ENCODE measurements at regions not wholly inside any gene's neighbourhood (a gene's known extent, or its start where the extent isn't known, plus 50 kb on each side); places are given as distances from the start of the nearest gene placed in this dataset.

- Histone ChIP-seq H3K36me3 (ENCODE audit: insufficient read depth, low read length) (no peaks in the 10 kb centered on the region), H3K4me2 (ENCODE audit: low read length) (no peak overlapping the region), H3K79me2 (ENCODE audit: insufficient read depth, low read length) (no peaks in the 10 kb centered on the region), H3K4me3 (ENCODE audit: low read depth, low read length, poor library complexity, severe bottlenecking) (no peak overlapping the region), H3F3A (ENCODE audit: insufficient read depth, low read length) (no peaks in the 10 kb centered on the region), H3K9ac (ENCODE audit: low read length) (no peak overlapping the region), H3K27me3 (ENCODE audit: insufficient read depth, low read length) (no peaks in the 10 kb centered on the region), H3K4me1 (ENCODE audit: insufficient read depth, low read length, severe bottlenecking) (no peaks in the 10 kb centered on the region), H2AFZ (ENCODE audit: low read length) (no peak overlapping the region), H4K20me1 (ENCODE audit: insufficient read depth, low read length) (no peaks in the 10 kb centered on the region), H3K27ac (ENCODE audit: low read depth, low read length, poor library complexity, severe bottlenecking) (no peak overlapping the region), H3K9me3 (ENCODE audit: low read length) (no peaks in the 10 kb centered on the region), H3K9me2 (ENCODE audit: low read depth, low read length) (no peaks in the 10 kb centered on the region)
- TF ChIP-seq, protein P1, sequence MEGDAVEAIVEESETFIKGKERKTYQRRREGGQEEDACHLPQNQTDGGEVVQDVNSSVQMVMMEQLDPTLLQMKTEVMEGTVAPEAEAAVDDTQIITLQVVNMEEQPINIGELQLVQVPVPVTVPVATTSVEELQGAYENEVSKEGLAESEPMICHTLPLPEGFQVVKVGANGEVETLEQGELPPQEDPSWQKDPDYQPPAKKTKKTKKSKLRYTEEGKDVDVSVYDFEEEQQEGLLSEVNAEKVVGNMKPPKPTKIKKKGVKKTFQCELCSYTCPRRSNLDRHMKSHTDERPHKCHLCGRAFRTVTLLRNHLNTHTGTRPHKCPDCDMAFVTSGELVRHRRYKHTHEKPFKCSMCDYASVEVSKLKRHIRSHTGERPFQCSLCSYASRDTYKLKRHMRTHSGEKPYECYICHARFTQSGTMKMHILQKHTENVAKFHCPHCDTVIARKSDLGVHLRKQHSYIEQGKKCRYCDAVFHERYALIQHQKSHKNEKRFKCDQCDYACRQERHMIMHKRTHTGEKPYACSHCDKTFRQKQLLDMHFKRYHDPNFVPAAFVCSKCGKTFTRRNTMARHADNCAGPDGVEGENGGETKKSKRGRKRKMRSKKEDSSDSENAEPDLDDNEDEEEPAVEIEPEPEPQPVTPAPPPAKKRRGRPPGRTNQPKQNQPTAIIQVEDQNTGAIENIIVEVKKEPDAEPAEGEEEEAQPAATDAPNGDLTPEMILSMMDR (IDR thresholded peaks at IDR 0.05; ENCODE audit: low read length): no peak
- TF ChIP-seq EZH2 (IDR thresholded peaks at IDR 0.05; ENCODE audit: borderline replicate concordance, low read length): no peak
Measured at GRCh38 chr6:145384503-145384902, 350.8 kb downstream of the EPM2A start.

DNA sequence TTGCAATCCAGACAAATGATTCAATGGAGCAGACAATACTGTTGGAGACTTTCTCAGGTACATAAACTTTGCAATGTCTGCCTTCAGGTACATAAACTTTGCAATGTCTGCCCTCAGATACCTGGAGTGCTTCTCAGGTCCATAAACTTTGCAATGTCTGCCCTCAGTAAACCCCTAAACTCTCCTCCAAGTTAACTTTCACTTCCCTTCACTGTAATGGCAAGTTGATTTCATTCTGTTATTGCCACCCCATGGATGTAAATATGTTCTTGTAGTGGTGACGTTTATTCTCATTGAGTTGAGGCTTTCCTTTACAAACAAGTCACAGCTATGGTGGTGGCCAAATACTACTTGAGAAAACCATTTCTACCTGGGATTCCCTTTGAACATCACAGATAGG, 338.8 kb downstream of the EPM2A start:
- Histone ChIP-seq H3K4me2 (ENCODE audit: low read length) (no peak overlapping the region), H4K20me1 (ENCODE audit: insufficient read depth, low read length) (no peaks in the 10 kb centered on the region), H3K9me2 (ENCODE audit: low read depth, low read length) (no peaks in the 10 kb centered on the region), H3K27ac (ENCODE audit: low read depth, low read length, poor library complexity, severe bottlenecking) (no peak overlapping the region), H3K4me1 (ENCODE audit: insufficient read depth, low read length, severe bottlenecking) (no peaks in the 10 kb centered on the region), H2AFZ (ENCODE audit: low read length) (no peak overlapping the region), H3K79me2 (ENCODE audit: insufficient read depth, low read length) (no peaks in the 10 kb centered on the region), H3F3A (ENCODE audit: insufficient read depth, low read length) (no peaks in the 10 kb centered on the region), H3K4me3 (ENCODE audit: low read depth, low read length, poor library complexity, severe bottlenecking) (no peak overlapping the region), H3K27me3 (ENCODE audit: insufficient read depth, low read length) (no peaks in the 10 kb centered on the region), H3K9me3 (ENCODE audit: low read length) (no peaks in the 10 kb centered on the region), H3K9ac (ENCODE audit: low read length) (no peak overlapping the region), H3K36me3 (ENCODE audit: insufficient read depth, low read length) (no peaks in the 10 kb centered on the region)
- no peak for TF ChIP-seq EZH2 (IDR thresholded peaks at IDR 0.05; ENCODE audit: borderline replicate concordance, low read length)
- TF ChIP-seq, protein P1 (IDR thresholded peaks at IDR 0.05; ENCODE audit: low read length): no peak

DNA sequence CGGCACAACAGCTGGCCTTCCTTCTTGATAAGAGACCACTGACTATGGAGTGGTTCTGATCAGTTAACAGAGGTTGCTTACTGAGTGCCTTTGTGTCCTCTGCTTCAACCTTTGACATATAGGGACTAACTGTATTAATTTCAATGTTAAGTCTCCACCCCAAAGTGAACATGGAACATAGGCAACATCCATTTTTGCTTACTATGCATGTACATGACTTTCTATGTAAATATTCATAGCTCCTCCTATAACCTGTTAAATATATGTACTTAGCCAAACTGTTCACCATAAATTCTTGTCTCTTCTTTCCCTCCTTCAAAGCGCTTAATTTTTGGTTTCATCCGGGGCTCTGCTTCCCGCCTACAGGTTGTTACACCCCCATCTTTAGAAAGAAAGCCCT, 334.8 kb downstream of the EPM2A start:
- Histone ChIP-seq H3K27me3 (ENCODE audit: insufficient read depth, low read length) (no peaks in the 10 kb centered on the region), H3F3A (ENCODE audit: insufficient read depth, low read length) (no peaks in the 10 kb centered on the region), H3K9me2 (ENCODE audit: low read depth, low read length) (no peaks in the 10 kb centered on the region), H3K4me2 (ENCODE audit: low read length) (no peak overlapping the region), H4K20me1 (ENCODE audit: insufficient read depth, low read length) (no peaks in the 10 kb centered on the region), H2AFZ (ENCODE audit: low read length) (no peak overlapping the region), H3K4me3 (ENCODE audit: low read depth, low read length, poor library complexity, severe bottlenecking) (no peak overlapping the region), H3K79me2 (ENCODE audit: insufficient read depth, low read length) (no peaks in the 10 kb centered on the region), H3K4me1 (ENCODE audit: insufficient read depth, low read length, severe bottlenecking) (no peaks in the 10 kb centered on the region), H3K36me3 (ENCODE audit: insufficient read depth, low read length) (no peaks in the 10 kb centered on the region), H3K27ac (ENCODE audit: low read depth, low read length, poor library complexity, severe bottlenecking) (no peak overlapping the region), H3K9ac (ENCODE audit: low read length) (no peak overlapping the region), H3K9me3 (ENCODE audit: low read length) (no peaks in the 10 kb centered on the region)
- TF ChIP-seq, protein P1 (IDR thresholded peaks at IDR 0.05; ENCODE audit: low read length): no peak
- TF ChIP-seq EZH2 (IDR thresholded peaks at IDR 0.05; ENCODE audit: borderline replicate concordance, low read length): no peak

Data from OCI-LY1 (cell line).